Lower lobe of right lung (tissue), 2 donors: ENCODE measurements at regions not wholly inside any gene's neighbourhood (a gene's known extent, or its start where the extent isn't known, plus 50 kb on each side); places are given as distances from the start of the nearest gene placed in this dataset.

Experiments used
- ATAC-seq, 2 donors: fragments of 200-7000 bp; cut with Tn5 transposase; one replicate each; pipeline ENCODE4 v1.9.1; 2020 to 2022; ENCODE audit warnings: mild to moderate bottlenecking in 2 of 2, moderate library complexity in 2 of 2
- DNase-seq: peaks from one replicate; pipeline ENCODE4 v3.0.0-alpha.2; 2020
- H3K27ac ChIP-seq: fragments of 200-600 bp; one replicate; pipeline ENCODE4 v1.8.0; 2022
- H3K27me3 ChIP-seq: fragments of 200-600 bp; one replicate; pipeline ENCODE4 v1.8.0; 2022; ENCODE audit warnings: low read depth
- H3K36me3 ChIP-seq: fragments of 200-600 bp; one replicate; pipeline ENCODE4 v1.8.0; 2022; ENCODE audit warnings: mild to moderate bottlenecking
- H3K4me1 ChIP-seq: fragments of 200-600 bp; one replicate; pipeline ENCODE4 v1.8.0; 2022
- H3K4me3 ChIP-seq: fragments of 200-600 bp; one replicate; pipeline ENCODE4 v1.8.0; 2022; ENCODE audit warnings: mild to moderate bottlenecking
- H3K9me3 ChIP-seq: fragments of 200-600 bp; one replicate; pipeline ENCODE4 v1.8.0; 2022
- CTCF ChIP-seq: fragments of 200-600 bp; IDR thresholded peaks from one replicate; pipeline ENCODE4 v1.8.0; 2022; ENCODE audit warnings: antibody characterized with exemption, mild to moderate bottlenecking
- intact Hi-C: fragments of 100-400 bp; cut with DNase I; formaldehyde crosslinking; loops from one replicate; pipeline ENCODE4 v1.11.0; 2022
- donor health status: DM: no; HTN: yes; CAD: no; lungs with severe emphysema.

GRCh38 chr3:65019443-65020055, 331.7 kb upstream of the ADAMTS9 start:
- Histone ChIP-seq H3K27ac (no peak overlapping the region), H3K27me3 (no peaks in the 10 kb centered on the region), H3K9me3 (no peaks in the 10 kb centered on the region), H3K4me3 (no peak overlapping the region), H3K4me1 (no peaks in the 10 kb centered on the region), H3K36me3 (no peaks in the 10 kb centered on the region)
- no peak for TF ChIP-seq CTCF
- no peak for DNase-seq
- no peak for ATAC-seq
- intact Hi-C loops: no loop called here

- no peak overlapping the region for H3K27ac ChIP-seq
Measured at GRCh38 chr3:65018801-65019200, 331.0 kb upstream of the ADAMTS9 start.

GRCh38 chr3:65017359-65017758, 329.6 kb upstream of the ADAMTS9 start:
- H3K4me1 ChIP-seq: no peaks in the 10 kb centered on the region
- no peak overlapping the region for H3K27ac ChIP-seq
- H3K4me3 ChIP-seq: no peak overlapping the region
- H3K9me3 ChIP-seq: no peaks in the 10 kb centered on the region
- H3K27me3 ChIP-seq: no peaks in the 10 kb centered on the region
- no peak for ATAC-seq
- no peak for DNase-seq
- H3K36me3 ChIP-seq: no peaks in the 10 kb centered on the region
- TF ChIP-seq CTCF: no peak
- intact Hi-C loops: no loop called here

More at GRCh38 chr3:65018801-65019200, 331.0 kb upstream of the ADAMTS9 start:
- Histone ChIP-seq H3K4me3 (no peak overlapping the region), H3K4me1 (no peaks in the 10 kb centered on the region), H3K27me3 (no peaks in the 10 kb centered on the region), H3K9me3 (no peaks in the 10 kb centered on the region), H3K36me3 (no peaks in the 10 kb centered on the region)
- ATAC-seq (no peak), DNase-seq (no peak)
- no peak for TF ChIP-seq CTCF
- intact Hi-C loops: no loop called here

GRCh38 chr3:65015711-65016110, 327.9 kb upstream of the ADAMTS9 start:
- intact Hi-C loops: no loop called here
- Histone ChIP-seq H3K4me1 (no peaks in the 10 kb centered on the region), H3K27ac (no peak overlapping the region), H3K9me3 (no peaks in the 10 kb centered on the region), H3K4me3 (no peak overlapping the region), H3K27me3 (no peaks in the 10 kb centered on the region), H3K36me3 (no peaks in the 10 kb centered on the region)
- DNase-seq (no peak), ATAC-seq (no peak)
- TF ChIP-seq CTCF: no peak

GRCh38 chr3:65013053-65013452, 325.3 kb upstream of the ADAMTS9 start:
- intact Hi-C loops: no loop called here
- H3K27me3 ChIP-seq: no peaks in the 10 kb centered on the region
- TF ChIP-seq CTCF: no peak
- no peaks in the 10 kb centered on the region for H3K36me3 ChIP-seq
- H3K27ac ChIP-seq: no peak overlapping the region
- no peak for ATAC-seq
- H3K9me3 ChIP-seq: no peaks in the 10 kb centered on the region
- no peak overlapping the region for H3K4me3 ChIP-seq
- H3K4me1 ChIP-seq: no peaks in the 10 kb centered on the region
- DNase-seq: no peak
